Neural cell (in vitro differentiated cells): ENCODE measurements at regions not wholly inside any gene's neighbourhood (a gene's known extent, or its start where the extent isn't known, plus 50 kb on each side); places are given as distances from the start of the nearest gene placed in this dataset.

Experiments
- H2AFZ ChIP-seq: fragments of 200-600, 300-800 bp; sonication (generic), shearing (Covaris generic); 2 replicates; pipeline ENCODE4 v1.6.0; 2014; ENCODE audit warnings: low read depth, mild to moderate bottlenecking, antibody characterized with exemption, low read length, moderate library complexity
- H3F3A ChIP-seq: fragments of 200-600 bp; shearing (Covaris generic); 2 replicates; pipeline ENCODE4 v1.6.1; 2016; ENCODE audit warnings: mild to moderate bottlenecking, moderate library complexity, mixed read lengths, antibody characterized with exemption, low read length; ENCODE audit not compliant: insufficient read depth, poor library complexity, severe bottlenecking
- H3K27ac ChIP-seq: fragments of 200-600, 300-800 bp; sonication (generic), shearing (Covaris generic); 2 replicates; pipeline ENCODE4 v1.5.1; 2014; ENCODE audit warnings: mild to moderate bottlenecking, low read length, moderate library complexity
- H3K27me3 ChIP-seq: fragments of 300-800, 200-600 bp; sonication (generic), shearing (Covaris generic); 2 replicates; pipeline ENCODE4 v1.6.0; 2014; ENCODE audit warnings: mild to moderate bottlenecking, low read depth, low read length, moderate library complexity; ENCODE audit not compliant: insufficient read depth
- H3K36me3 ChIP-seq: fragments of 300-800, 200-600 bp; sonication (generic), shearing (Covaris generic); 2 replicates; pipeline ENCODE4 v1.5.1; 2014; ENCODE audit warnings: mild to moderate bottlenecking, antibody characterized with exemption, low read length, moderate library complexity; ENCODE audit not compliant: insufficient read depth
- H3K4me2 ChIP-seq: fragments of 300-800, 200-600 bp; sonication (generic), shearing (Covaris generic); 2 replicates; pipeline ENCODE4 v1.6.0; 2014; ENCODE audit warnings: mild to moderate bottlenecking, low read length
- H3K4me3 ChIP-seq: fragments of 300-800, 200-600 bp; sonication (generic), shearing (Covaris generic); 2 replicates; pipeline ENCODE4 v1.5.1; 2014; ENCODE audit warnings: mild to moderate bottlenecking, low read length, moderate library complexity
- H3K79me2 ChIP-seq: fragments of 200-600 bp; shearing (Covaris generic); replicated peaks from 2 replicates; pipeline ENCODE4 v1.6.0; 2014; ENCODE audit warnings: mild to moderate bottlenecking, low read length, moderate library complexity; ENCODE audit not compliant: insufficient read depth
- H3K9ac ChIP-seq: fragments of 300-800, 200-600 bp; sonication (generic), shearing (Covaris generic); 2 replicates; pipeline ENCODE4 v1.6.1; 2016; ENCODE audit warnings: mild to moderate bottlenecking, low read length, mixed read lengths
- H3K9me2 ChIP-seq: fragments of 200-600 bp; shearing (Covaris generic); 2 replicates; pipeline ENCODE4 v1.6.1; 2016; ENCODE audit warnings: mild to moderate bottlenecking, low read length, mixed read lengths; ENCODE audit not compliant: insufficient read depth
- H3K9me3 ChIP-seq: fragments of 200-600, 300-800 bp; sonication (generic), shearing (Covaris generic); 2 replicates; pipeline ENCODE4 v1.6.1; 2016; ENCODE audit warnings: mild to moderate bottlenecking, mixed run types, low read length, moderate library complexity, mixed read lengths
- H4K20me1 ChIP-seq: fragments of 200-600 bp; shearing (Covaris generic); 2 replicates; pipeline ENCODE4 v1.6.1; 2016; ENCODE audit warnings: mild to moderate bottlenecking, mixed run types; ENCODE audit not compliant: insufficient read depth
- CTCF ChIP-seq: fragments of 450-650 bp; IDR thresholded peaks from 2 replicates; pipeline ENCODE4 v1.5.1; 2014; ENCODE audit warnings: antibody characterized with exemption, mild to moderate bottlenecking, moderate library complexity; ENCODE audit not compliant: poor library complexity, severe bottlenecking
- EP300 ChIP-seq: fragments of 450-650 bp; conservative IDR thresholded peaks from 2 replicates; pipeline ENCODE4 v1.6.1; 2014; ENCODE audit warnings: antibody characterized with exemption, mild to moderate bottlenecking, moderate library complexity; ENCODE audit not compliant: poor library complexity, severe bottlenecking
- EZH2 ChIP-seq: fragments of 200-600, 300-800 bp; shearing (Covaris generic), sonication (generic); IDR thresholded peaks from 2 replicates; pipeline ENCODE4 v1.6.1; 2014; ENCODE audit warnings: antibody characterized with exemption, low read length, borderline replicate concordance, mild to moderate bottlenecking; ENCODE audit not compliant: insufficient read depth, poor library complexity, severe bottlenecking
- MXI1 ChIP-seq: fragments of 450-650 bp; conservative IDR thresholded peaks from 2 replicates; pipeline ENCODE4 v1.6.1; 2014; ENCODE audit warnings: antibody characterized with exemption, mild to moderate bottlenecking; ENCODE audit not compliant: poor library complexity, severe bottlenecking
- POLR2AphosphoS5 ChIP-seq: IDR thresholded peaks from 2 replicates; pipeline ENCODE4 v1.6.1; 2012
- RAD21 ChIP-seq: fragments of 450-650 bp; conservative IDR thresholded peaks from 2 replicates; pipeline ENCODE4 v1.6.1; 2014; ENCODE audit warnings: antibody characterized with exemption, mild to moderate bottlenecking, moderate library complexity
- REST ChIP-seq: IDR thresholded peaks from 2 replicates; pipeline ENCODE4 v1.6.1; 2012; ENCODE audit warnings: borderline replicate concordance
- SMC3 ChIP-seq: fragments of 450-650 bp; conservative IDR thresholded peaks from 2 replicates; pipeline ENCODE4 v1.6.1; 2014; ENCODE audit warnings: antibody characterized with exemption, mild to moderate bottlenecking, moderate library complexity; ENCODE audit not compliant: poor library complexity
- TAF1 ChIP-seq: IDR thresholded peaks from 2 replicates; pipeline ENCODE4 v1.6.1; 2012; ENCODE audit warnings: low read depth

- no peaks in the 10 kb centered on the region for H3K9me2 ChIP-seq
- H3K79me2 ChIP-seq, result no peaks in the 10 kb centered on the region
- no peaks in the 10 kb centered on the region for H4K20me1 ChIP-seq
- H3K4me3 ChIP-seq, result no peak overlapping the region
- H3K27me3 ChIP-seq, result no peaks in the 10 kb centered on the region
- H3K9me3 ChIP-seq, result no peaks in the 10 kb centered on the region
- H3K27ac ChIP-seq, result no peak overlapping the region
- H2AFZ ChIP-seq, result no peak overlapping the region
- H3K9ac ChIP-seq, result no peak overlapping the region
- H3K4me2 ChIP-seq, result no peak overlapping the region
- H3K36me3 ChIP-seq, result no peaks in the 10 kb centered on the region
- TF ChIP-seq MXI1 (no peak), CTCF (no peak), EZH2 (no peak), RAD21 (no peak), TAF1 (no peak), EP300 (no peak), SMC3 (no peak), POLR2AphosphoS5 (no peak)
- no peaks in the 10 kb centered on the region for H3F3A ChIP-seq
Observed at GRCh38 chr7:49636400-49636799, 137.0 kb upstream of the VWC2 start.

GRCh38 chr7:49638166-49638565, 135.3 kb upstream of the VWC2 start:
- H2AFZ ChIP-seq, result no peak overlapping the region

More at GRCh38 chr7:49638166-49638565, 135.3 kb upstream of the VWC2 start:
- Histone ChIP-seq H3K27ac (no peak overlapping the region), H3K9ac (no peak overlapping the region), H3K4me3 (no peak overlapping the region), H3K36me3 (no peaks in the 10 kb centered on the region), H3K9me3 (no peaks in the 10 kb centered on the region), H3K79me2 (no peaks in the 10 kb centered on the region), H3F3A (no peaks in the 10 kb centered on the region), H3K4me2 (no peak overlapping the region), H3K9me2 (no peaks in the 10 kb centered on the region), H4K20me1 (no peaks in the 10 kb centered on the region), H3K27me3 (no peaks in the 10 kb centered on the region)
- TF ChIP-seq POLR2AphosphoS5 (no peak), REST (no peak), TAF1 (no peak), MXI1 (no peak), CTCF (no peak), RAD21 (no peak), EZH2 (no peak), SMC3 (no peak), EP300 (no peak)
